Heart left ventricle (tissue), 16 donors: ENCODE measurements at regions not wholly inside any gene's neighbourhood (a gene's known extent, or its start where the extent isn't known, plus 50 kb on each side); places are given as distances from the start of the nearest gene placed in this dataset.

Source experiments
- ATAC-seq, 4 donors: fragments of 200-7000 bp; cut with Tn5 transposase; one replicate each; pipeline ENCODE4 v1.9.1; 2020 to 2022; ENCODE audit warnings: moderate library complexity in 4 of 4, mild to moderate bottlenecking in 3 of 4, moderate number of reproducible peaks in 1 of 4
- DNase-seq, 5 donors: peaks; one replicate each; pipeline ENCODE4 v3.0.0-alpha.2; 2020
- H3K27ac ChIP-seq, 12 donors: fragments of 200-600 bp; sonication (generic) in 4 of 12; one replicate each; pipeline versions ENCODE4 v1.5.0 to v1.8.0; 2016 to 2022; ENCODE audit warnings: mild to moderate bottlenecking in 2 of 12
- H3K27me3 ChIP-seq, 9 donors: fragments of 200-600 bp; sonication (generic) in 2 of 9; one replicate each; pipeline versions ENCODE4 v1.5.1 to v1.8.0; 2016 to 2022; ENCODE audit warnings: mild to moderate bottlenecking in 3 of 9
- H3K36me3 ChIP-seq, 9 donors: fragments of 200-600 bp; sonication (generic) in 2 of 9; one replicate each; pipeline versions ENCODE4 v1.5.0 to v1.8.0; 2018 to 2022; ENCODE audit warnings: mild to moderate bottlenecking in 2 of 9
- H3K4me1 ChIP-seq, 12 donors: fragments of 200-600 bp; sonication (generic) in 4 of 12; one replicate each; pipeline versions ENCODE4 v1.5.0 to v1.8.0; 2016 to 2022; ENCODE audit warnings: mild to moderate bottlenecking in 3 of 12
- H3K4me3 ChIP-seq, 12 donors: fragments of 200-600 bp; sonication (generic) in 4 of 12; one replicate each; pipeline versions ENCODE4 v1.5.0 to v1.8.0; 2017 to 2022; ENCODE audit warnings: mild to moderate bottlenecking in 9 of 12, moderate library complexity in 4 of 12
- H3K9me3 ChIP-seq, 12 donors: fragments of 200-600 bp; sonication (generic) in 4 of 12; one replicate each; pipeline versions ENCODE4 v1.5.0 to v1.8.0; 2016 to 2022; ENCODE audit warnings: mild to moderate bottlenecking in 1 of 12
- POLR2A ChIP-seq, 2 donors: fragments of 450-650 bp; IDR thresholded peaks; one replicate each; pipeline ENCODE4 v1.6.1; 2017; ENCODE audit warnings: antibody characterized with exemption in 2 of 2, mild to moderate bottlenecking in 2 of 2, moderate library complexity in 2 of 2
- WGBS, 4 donors: extraction: QIAGEN DNeasy Blood & Tissue Kit in 2 of 4; methylation state at CpG; one replicate each; pipeline versions ENCODE4 v1.1.5 to v1.1.7; 2013 to 2018; 5-methylcytosine and 5-hydroxymethylcytosine counted together
- intact Hi-C, 10 donors: fragments of 100-400 bp; cut with DNase I; formaldehyde crosslinking; loops; one replicate each; pipeline versions ENCODE4 v1.11.1 to v1.14.2; 2022
- TF ChIP-seq, protein P1 (sequence below), 12 donors: fragments of 200-600 bp; sonication (generic) in 4 of 12; IDR thresholded peaks; one replicate each; pipeline versions ENCODE4 v1.5.0 to v1.8.0; 2018 to 2022; ENCODE audit warnings: antibody characterized with exemption in 12 of 12, mild to moderate bottlenecking in 5 of 12
- donor health status: ischemic (EF 13 %, LVEDD 7.1; RV severe dilation, severe dysfunction).
- donor health status: healthy with polysubstance abuse.
- donor health status: DM: no; HTN: yes; CAD: no.
- donor health status: DM: no; HTN: no; CAD: no.
- donor health status: ischemic (EF 25% LVEDD 6.9; RV normal size, moderate dysfunction).
- donor health status: ischemic (EF 25% LVEDD 5.7; RV mildly dilated, moderate dysfunction).
- donor health status: healthy.
- donor health status: DM: yes; HTN: yes; CAD: no.
- donor health status: ischemic (EF 35%, LVEDD 5.7; RV mildly dilated, moderate dysfunction).
- donor health status: nonischemic (EF 11% LVEDD 7.7; RV severe dilation, severe dysfunction).
- donor health status: DM: yes; HTN: yes; CAD: no.
- donor health status: PGD.
- donor health status: ischemic (EF 29% LVEDD 5.4; RV normal size, mild dysfunction).
- donor health status: nonischemic (EF 23%, LVEDD 6.1; RV moderate dilation, normal function).

DNA sequence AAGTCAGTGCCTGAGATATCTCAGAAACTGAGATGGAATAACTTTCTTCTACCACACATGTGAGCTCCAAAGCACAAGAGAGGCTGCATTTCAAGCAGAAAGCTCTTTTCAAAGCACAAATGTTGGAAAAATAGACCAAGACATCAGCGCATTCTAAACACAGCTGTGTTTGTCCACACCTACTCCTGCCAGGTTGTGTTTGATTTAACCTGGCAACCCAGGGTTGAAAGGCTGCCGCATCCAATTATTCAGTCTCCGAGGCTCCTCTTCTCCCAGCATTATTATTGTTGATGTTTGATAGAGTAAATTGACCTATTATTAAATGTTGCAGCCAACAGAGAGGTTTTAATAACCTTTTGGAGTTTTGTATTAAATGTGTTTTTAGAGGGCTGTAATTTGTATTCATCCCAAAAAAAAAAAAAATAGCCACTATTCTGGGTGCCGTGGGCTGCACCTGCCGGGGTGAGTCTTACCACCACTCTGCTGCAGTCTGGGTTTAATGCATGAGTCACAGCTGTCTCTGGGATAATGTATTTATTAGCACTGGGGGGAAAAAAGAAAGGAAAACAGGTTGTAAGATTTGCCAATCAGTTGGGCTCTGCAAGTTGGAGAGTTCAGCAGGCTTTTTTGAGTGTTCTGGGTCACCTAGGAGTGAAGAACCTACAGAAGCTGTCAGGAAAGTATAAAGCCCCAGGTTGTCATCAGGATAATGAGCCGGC, 105.2 kb upstream of the NOCT start:
- Histone ChIP-seq H3K9me3 (no peaks in the 10 kb centered on the region), H3K4me3 (no peak overlapping the region), H3K36me3 (no peaks in the 10 kb centered on the region), H3K27me3 (no peaks in the 10 kb centered on the region), H3K4me1 (peaks cover 0 to 17% (median 9%) of the 10 kb centered on the region in 12 donors), H3K27ac (peak overlapping the region in 7 of 12 donors; percentile 1 to 76 (median 64))
- peak in 1 of 4 donors; percentile 8 for ATAC-seq
- WGBS, 4 donors = 63 to 74% (median 68%) methylated on average over 6 of the region's 6 CpGs
- DNase-seq = no peak
- no peak for TF ChIP-seq POLR2A (IDR thresholded peaks at IDR 0.05)
- TF ChIP-seq, protein P1, sequence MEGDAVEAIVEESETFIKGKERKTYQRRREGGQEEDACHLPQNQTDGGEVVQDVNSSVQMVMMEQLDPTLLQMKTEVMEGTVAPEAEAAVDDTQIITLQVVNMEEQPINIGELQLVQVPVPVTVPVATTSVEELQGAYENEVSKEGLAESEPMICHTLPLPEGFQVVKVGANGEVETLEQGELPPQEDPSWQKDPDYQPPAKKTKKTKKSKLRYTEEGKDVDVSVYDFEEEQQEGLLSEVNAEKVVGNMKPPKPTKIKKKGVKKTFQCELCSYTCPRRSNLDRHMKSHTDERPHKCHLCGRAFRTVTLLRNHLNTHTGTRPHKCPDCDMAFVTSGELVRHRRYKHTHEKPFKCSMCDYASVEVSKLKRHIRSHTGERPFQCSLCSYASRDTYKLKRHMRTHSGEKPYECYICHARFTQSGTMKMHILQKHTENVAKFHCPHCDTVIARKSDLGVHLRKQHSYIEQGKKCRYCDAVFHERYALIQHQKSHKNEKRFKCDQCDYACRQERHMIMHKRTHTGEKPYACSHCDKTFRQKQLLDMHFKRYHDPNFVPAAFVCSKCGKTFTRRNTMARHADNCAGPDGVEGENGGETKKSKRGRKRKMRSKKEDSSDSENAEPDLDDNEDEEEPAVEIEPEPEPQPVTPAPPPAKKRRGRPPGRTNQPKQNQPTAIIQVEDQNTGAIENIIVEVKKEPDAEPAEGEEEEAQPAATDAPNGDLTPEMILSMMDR (IDR thresholded peaks at IDR 0.05) = no peak
- intact Hi-C loops = loop anchor here in 3 of 10 donors (5.0 to 10.0 kb wide), 3 partner anchors 76 to 228 kb away; no protein-coding TSS in a partner anchor

DNA sequence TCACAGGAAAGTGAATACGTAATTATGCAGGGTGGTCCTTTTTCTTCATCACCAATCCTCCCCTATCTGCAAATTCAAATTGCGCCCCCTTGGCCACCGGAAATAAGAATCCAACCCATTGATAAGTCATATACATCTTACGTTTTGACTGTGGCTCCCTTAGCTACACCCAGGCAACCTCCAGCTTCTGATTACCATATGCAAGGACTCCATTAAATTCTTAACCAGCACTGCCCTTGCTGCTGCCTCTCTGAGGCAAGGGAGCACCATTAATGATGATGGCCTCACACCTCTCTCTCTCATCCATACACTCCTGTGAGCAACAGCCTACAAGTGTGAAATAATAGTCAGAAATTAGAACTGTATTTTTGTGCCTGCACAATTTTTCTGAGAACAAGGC, 106.0 kb upstream of the NOCT start:
- H3K4me1 ChIP-seq = peaks cover 0 to 17% (median 9%) of the 10 kb centered on the region in 12 donors
- H3K27ac ChIP-seq = no peak overlapping the region
- H3K36me3 ChIP-seq = no peaks in the 10 kb centered on the region
- 84 to 97% (median 95%) methylated on average over 4 of the region's 4 CpGs for WGBS, 4 donors
- ATAC-seq = no peak
- H3K27me3 ChIP-seq = no peaks in the 10 kb centered on the region
- DNase-seq = no peak
- intact Hi-C loops = no loop called here
- no peaks in the 10 kb centered on the region for H3K9me3 ChIP-seq
- H3K4me3 ChIP-seq = no peak overlapping the region
- TF ChIP-seq, protein P1 (IDR thresholded peaks at IDR 0.05) = no peak
- TF ChIP-seq POLR2A (IDR thresholded peaks at IDR 0.05) = no peak

DNA sequence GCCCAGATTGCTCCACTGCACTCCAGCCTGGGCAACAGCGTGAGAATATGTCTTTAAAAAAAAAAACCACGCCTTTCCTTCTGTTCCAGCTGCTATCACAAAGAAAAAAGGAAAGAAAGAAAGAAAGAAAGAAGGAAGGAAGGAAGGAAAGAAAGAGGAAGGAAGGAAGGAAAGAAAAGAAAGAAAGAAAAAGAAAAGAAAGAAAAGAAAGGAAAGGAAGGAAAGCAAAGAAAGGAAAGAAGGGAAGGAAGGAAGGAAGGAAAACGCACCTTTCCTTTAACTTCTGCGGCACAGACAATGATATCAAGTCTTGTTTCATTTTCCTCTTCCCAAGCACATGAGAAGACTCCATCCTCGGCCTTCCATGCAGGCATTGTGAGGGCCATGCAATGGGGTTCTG, 107.4 kb upstream of the NOCT start:
- WGBS, 4 donors = 89 to 93% (median 90%) methylated on average over 5 of the region's 5 CpGs
- Histone ChIP-seq H3K36me3 (no peaks in the 10 kb centered on the region), H3K9me3 (no peaks in the 10 kb centered on the region), H3K4me1 (peaks cover 0 to 17% (median 9%) of the 10 kb centered on the region in 12 donors), H3K27me3 (no peaks in the 10 kb centered on the region), H3K27ac (no peak overlapping the region), H3K4me3 (no peak overlapping the region)
- intact Hi-C loops = no loop called here
- no peak for DNase-seq
- TF ChIP-seq, protein P1 (IDR thresholded peaks at IDR 0.05) = no peak
- TF ChIP-seq POLR2A (IDR thresholded peaks at IDR 0.05) = no peak
- ATAC-seq = no peak

DNA sequence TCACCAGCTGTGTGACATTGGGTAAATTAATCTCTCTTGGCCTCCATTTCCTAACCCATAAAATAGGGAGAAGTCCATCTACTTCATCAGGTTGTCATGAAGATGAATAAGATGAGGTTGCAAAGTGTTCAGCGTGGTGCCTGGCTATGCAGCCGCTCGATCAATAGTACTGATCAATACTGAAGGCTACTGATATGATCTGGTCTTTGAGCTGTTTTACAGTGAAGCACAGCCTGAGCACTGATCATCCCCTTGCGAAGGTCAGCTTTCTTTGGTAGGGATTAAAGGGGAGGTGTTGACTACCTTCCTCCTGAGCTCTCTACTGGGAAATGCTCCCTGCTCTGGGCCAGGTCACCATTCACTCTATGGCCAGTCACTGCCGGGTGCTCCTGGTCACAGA, 108.4 kb upstream of the NOCT start:
- Histone ChIP-seq H3K36me3 (no peaks in the 10 kb centered on the region), H3K27ac (no peak overlapping the region), H3K4me1 (peaks cover 0 to 17% (median 9%) of the 10 kb centered on the region in 12 donors), H3K4me3 (no peak overlapping the region), H3K9me3 (no peaks in the 10 kb centered on the region), H3K27me3 (no peaks in the 10 kb centered on the region)
- WGBS, 4 donors = 85 to 98% (median 96%) methylated on average over 5 of the region's 5 CpGs
- DNase-seq (no peak), ATAC-seq (no peak)
- TF ChIP-seq POLR2A (IDR thresholded peaks at IDR 0.05) = no peak
- TF ChIP-seq, protein P1 (IDR thresholded peaks at IDR 0.05) = no peak
- intact Hi-C loops = no loop called here
